C4-2B (cell line): ENCODE measurements at regions not wholly inside any gene's neighbourhood (a gene's known extent, or its start where the extent isn't known, plus 50 kb on each side); places are given as distances from the start of the nearest gene placed in this dataset.

Experiments
- H3K27ac ChIP-seq: fragments of 450-650 bp; 2 replicates; pipeline ENCODE4 v1.5.1; 2017
- CTCF ChIP-seq: fragments of 450-650 bp; conservative IDR thresholded peaks from 2 replicates; pipeline ENCODE4 v1.5.1; 2017; ENCODE audit warnings: mild to moderate bottlenecking
- ZFX ChIP-seq: fragments of 450-650 bp; IDR thresholded peaks from 2 replicates; pipeline ENCODE4 v1.6.1; 2017

GRCh38 chr20:40313730-40314129, 375.3 kb downstream of the MAFB start:
- TF ChIP-seq CTCF (no peak), ZFX (no peak)

DNA sequence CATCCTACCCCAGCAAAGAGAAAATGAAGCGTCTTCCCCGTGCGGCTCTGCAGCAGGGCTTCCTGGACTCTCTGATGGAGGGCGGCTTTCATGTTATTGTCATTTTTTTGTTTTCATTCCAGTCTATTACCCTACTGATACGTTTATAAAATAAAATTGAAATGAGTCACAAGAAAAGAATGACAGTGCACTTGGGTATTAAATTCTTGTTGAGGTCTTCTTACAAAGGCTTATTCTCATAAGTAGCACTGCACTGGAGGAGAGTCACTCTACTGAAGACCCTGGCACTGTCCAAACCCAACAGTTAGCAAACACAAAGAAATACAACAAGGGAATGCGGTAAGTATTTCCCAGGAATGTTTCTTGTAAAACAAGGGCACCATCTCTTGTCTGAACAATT, 379.3 kb downstream of the MAFB start:
- TF ChIP-seq ZFX (no peak), CTCF (no peak)

More at GRCh38 chr20:40313730-40314129, 375.3 kb downstream of the MAFB start:
- H3K27ac ChIP-seq, result no peak overlapping the region

DNA sequence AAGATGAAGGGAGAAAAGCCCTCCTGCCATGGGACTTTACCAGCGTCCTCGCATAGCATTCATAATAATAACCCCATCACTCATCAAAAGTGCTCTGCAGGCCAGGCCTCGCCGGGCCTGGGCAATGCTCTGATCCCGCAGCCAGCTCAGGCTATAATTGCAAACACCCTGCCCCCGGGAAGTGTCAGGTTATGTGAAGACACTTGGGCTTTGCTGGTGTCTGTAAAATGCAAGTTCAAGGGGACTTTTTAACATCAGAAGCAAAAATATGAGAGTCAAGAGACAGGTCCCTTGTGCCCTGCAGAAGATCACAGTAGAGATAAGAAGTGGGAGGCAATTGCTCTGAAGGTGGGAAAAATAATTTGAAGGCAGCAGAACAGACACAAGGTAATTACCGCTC, 381.0 kb downstream of the MAFB start:
- no peak overlapping the region for H3K27ac ChIP-seq
- TF ChIP-seq CTCF (no peak), ZFX (no peak)

More for the DNA sequence above, 379.3 kb downstream of the MAFB start:
- H3K27ac ChIP-seq, result no peak overlapping the region

GRCh38 chr20:40307268-40307667, 381.8 kb downstream of the MAFB start:
- TF ChIP-seq CTCF, result no peak
- no peak for TF ChIP-seq ZFX
- no peak overlapping the region for H3K27ac ChIP-seq

DNA sequence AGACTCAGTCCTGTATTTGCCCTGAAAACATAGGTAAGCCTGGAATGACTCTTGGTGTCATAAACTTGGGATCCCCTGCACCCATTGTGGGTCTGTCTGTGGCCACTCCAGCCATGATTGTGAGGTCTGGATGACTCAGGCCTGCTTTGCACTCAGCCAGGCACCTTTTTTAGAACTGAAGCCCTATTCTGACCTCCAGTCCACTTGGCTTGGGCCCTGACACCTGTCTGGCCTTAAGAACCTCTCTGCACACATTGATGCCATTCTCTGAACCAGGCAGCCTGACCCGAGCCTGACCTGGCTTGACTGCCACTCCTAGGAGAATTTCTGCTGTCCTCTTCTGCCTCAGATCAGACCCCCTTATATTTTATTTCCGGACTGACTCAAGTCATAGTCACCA, 383.7 kb downstream of the MAFB start:
- TF ChIP-seq CTCF, result no peak
- TF ChIP-seq ZFX, result no peak
- H3K27ac ChIP-seq, result no peak overlapping the region

DNA sequence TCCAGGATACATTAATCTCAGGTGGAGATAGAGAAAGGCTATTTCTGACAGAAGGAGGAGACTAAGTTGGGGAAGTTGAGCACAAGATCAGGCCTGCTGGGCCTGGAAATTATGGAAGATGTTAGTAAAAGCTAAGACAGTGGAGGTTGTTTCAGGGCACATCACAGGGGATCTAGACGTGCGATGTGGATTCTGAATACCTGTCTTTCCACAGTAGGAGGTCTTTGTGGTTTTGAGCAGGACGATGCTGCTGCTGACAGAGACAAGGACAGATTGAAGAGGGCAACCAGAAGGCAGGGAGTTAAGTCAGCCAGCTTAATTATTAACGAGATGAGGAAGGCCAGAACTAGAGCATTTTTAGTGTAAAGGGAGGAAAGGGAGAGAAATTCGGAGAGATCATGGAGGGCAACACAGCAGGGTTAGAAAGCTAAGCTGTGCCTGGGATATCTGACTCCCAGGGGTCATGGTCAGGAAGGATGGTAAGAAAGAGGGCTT, 384.9 kb downstream of the MAFB start:
- H3K27ac ChIP-seq, result no peak overlapping the region
- TF ChIP-seq CTCF (no peak), ZFX (no peak)

- TF ChIP-seq ZFX (no peak), CTCF (no peak)
- H3K27ac ChIP-seq, result no peak overlapping the region
Observed at GRCh38 chr20:40294747-40295146, 394.3 kb downstream of the MAFB start.
